ENCODE measurements at regions not wholly inside any gene's neighbourhood (a gene's known extent, or its start where the extent isn't known, plus 50 kb on each side); places are given as distances from the start of the nearest gene placed in this dataset.

- TF ChIP-seq CHD1 (IDR thresholded peaks at IDR 0.05; ENCODE audit: low read depth, low read length) (no peak), RCOR1 (IDR thresholded peaks at IDR 0.05; ENCODE audit: insufficient replicate concordance, low read length) (no peak), CEBPB (IDR thresholded peaks at IDR 0.05; ENCODE audit: low read depth, low read length) (no peak), RFX5 (IDR thresholded peaks at IDR 0.05; ENCODE audit: low read depth, low read length) (no peak), CTCF (conservative IDR thresholded peaks at IDR 0.05; ENCODE audit: low read depth, low read length) (no peak), MXI1 (IDR thresholded peaks at IDR 0.05; ENCODE audit: borderline replicate concordance, low read depth, low read length) (no peak), SMC3 (IDR thresholded peaks at IDR 0.05; ENCODE audit: low read depth, low read length) (no peak), NFE2L2 (IDR thresholded peaks at IDR 0.05; ENCODE audit: low read depth, low read length) (no peak), BHLHE40 (IDR thresholded peaks at IDR 0.05; ENCODE audit: low read depth, low read length) (no peak), POLR2A (IDR thresholded peaks at IDR 0.05; ENCODE audit: low read depth, low read length) (no peak)
- TF ChIP-seq, protein P1, sequence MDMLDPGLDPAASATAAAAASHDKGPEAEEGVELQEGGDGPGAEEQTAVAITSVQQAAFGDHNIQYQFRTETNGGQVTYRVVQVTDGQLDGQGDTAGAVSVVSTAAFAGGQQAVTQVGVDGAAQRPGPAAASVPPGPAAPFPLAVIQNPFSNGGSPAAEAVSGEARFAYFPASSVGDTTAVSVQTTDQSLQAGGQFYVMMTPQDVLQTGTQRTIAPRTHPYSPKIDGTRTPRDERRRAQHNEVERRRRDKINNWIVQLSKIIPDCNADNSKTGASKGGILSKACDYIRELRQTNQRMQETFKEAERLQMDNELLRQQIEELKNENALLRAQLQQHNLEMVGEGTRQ (IDR thresholded peaks at IDR 0.05; ENCODE audit: low read depth, low read length), result no peak
- TF ChIP-seq, protein P2, sequence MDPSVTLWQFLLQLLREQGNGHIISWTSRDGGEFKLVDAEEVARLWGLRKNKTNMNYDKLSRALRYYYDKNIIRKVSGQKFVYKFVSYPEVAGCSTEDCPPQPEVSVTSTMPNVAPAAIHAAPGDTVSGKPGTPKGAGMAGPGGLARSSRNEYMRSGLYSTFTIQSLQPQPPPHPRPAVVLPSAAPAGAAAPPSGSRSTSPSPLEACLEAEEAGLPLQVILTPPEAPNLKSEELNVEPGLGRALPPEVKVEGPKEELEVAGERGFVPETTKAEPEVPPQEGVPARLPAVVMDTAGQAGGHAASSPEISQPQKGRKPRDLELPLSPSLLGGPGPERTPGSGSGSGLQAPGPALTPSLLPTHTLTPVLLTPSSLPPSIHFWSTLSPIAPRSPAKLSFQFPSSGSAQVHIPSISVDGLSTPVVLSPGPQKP (IDR thresholded peaks at IDR 0.05; ENCODE audit: borderline replicate concordance, low read depth, low read length), result no peak
- H3K4me1 ChIP-seq (ENCODE audit: control insufficient read depth, insufficient read depth, low read length), result peaks cover 2% of the 10 kb centered on the region; the same call in 1 of the 2 replicates
- BruUV-seq (replicated peaks), result no TSS peak
- H4K5ac ChIP-seq (ENCODE audit: low read depth, low read length), result no peak overlapping the region
- H2BK15ac ChIP-seq (ENCODE audit: low read depth, low read length), result no peak overlapping the region
- no peaks in the 10 kb centered on the region for H3K9me3 ChIP-seq (ENCODE audit: control insufficient read depth, insufficient read depth, low read length)
- no peaks in the 10 kb centered on the region for H4K20me1 ChIP-seq (ENCODE audit: insufficient read depth, low read length)
- H3K4me3 ChIP-seq (ENCODE audit: insufficient read depth, low read depth, low read length), result no peak overlapping the region
- H3K27me3 ChIP-seq (ENCODE audit: control insufficient read depth, insufficient read depth, low read length), result no peaks in the 10 kb centered on the region
- no peak overlapping the region for H3K4ac ChIP-seq (ENCODE audit: low read depth, low read length)
- H2AK5ac ChIP-seq (ENCODE audit: low read depth, low read length), result no peak overlapping the region
- no peak overlapping the region for H3K18ac ChIP-seq (ENCODE audit: low read depth, low read length)
- ChIA-PET POLR2A (ENCODE audit: unreplicated experiment) (no interaction called here), CTCF (no interaction called here)
- no peak overlapping the region for H2BK5ac ChIP-seq (ENCODE audit: low read depth, low read length, poor library complexity, severe bottlenecking)
- H3K79me1 ChIP-seq (ENCODE audit: low read depth in 1 of 2, low read length in 2 of 2), result no peaks in the 10 kb centered on the region
- no peak overlapping the region for H3K4me2 ChIP-seq (ENCODE audit: low read depth, low read length)
- H2AK9ac ChIP-seq (replicated peaks; ENCODE audit: low read depth, low read length, poor library complexity), result no peak overlapping the region
- no peak overlapping the region for H4K91ac ChIP-seq (ENCODE audit: insufficient read depth, low read depth, low read length)
- intact Hi-C loops (cut with micrococcal nuclease), result loop anchor here (2.0 kb wide), 1 partner anchor 25 kb away; no protein-coding TSS in a partner anchor
- H3K14ac ChIP-seq (replicated peaks; ENCODE audit: low read depth, low read length), result no peak overlapping the region
- no peaks in the 10 kb centered on the region for H3K36me3 ChIP-seq (ENCODE audit: control insufficient read depth, insufficient read depth, low read length)
- no peak overlapping the region for H2BK120ac ChIP-seq (ENCODE audit: low read depth, low read length)
- no peak for ATAC-seq (ENCODE audit: low read depth)
- H3K56ac ChIP-seq (ENCODE audit: extremely low read depth, insufficient read depth, low read length), result no peak overlapping the region
- H2BK20ac ChIP-seq (ENCODE audit: low read depth, low read length), result no peak overlapping the region
- H3K9me1 ChIP-seq (ENCODE audit: insufficient read depth, low read length), result no peaks in the 10 kb centered on the region
- H3K23ac ChIP-seq (ENCODE audit: low read depth, low read length), result no peak overlapping the region
- no peak overlapping the region for H3K9ac ChIP-seq (ENCODE audit: low read depth, low read length)
- H2AFZ ChIP-seq (replicated peaks; ENCODE audit: low read length, poor library complexity), result no peak overlapping the region
- no peak for DNase-seq
- no peak overlapping the region for H3K27ac ChIP-seq (ENCODE audit: insufficient read depth, low read length)
- WGBS, 2 experiments (ENCODE audit: extremely low coverage in 2 of 2, insufficient read length in 1 of 2), result no CpG with 5 or more reads among the region's 2 CpGs
- dilution Hi-C loops (cut with HindIII; ENCODE audit: low sequenced_read_pairs, unreplicated experiment), result no loop called here
- in situ Hi-C loops (cut with MboI; ENCODE audit: low sequenced_read_pairs), result no loop called here
- no peak overlapping the region for H4K8ac ChIP-seq (ENCODE audit: low read depth in 2 of 2, low read length in 2 of 2)
Observed at GRCh38 chr7:142428094-142428493, 170.2 kb upstream of the PRSS58 start.
